GM12878 (cell line): ENCODE measurements at regions not wholly inside any gene's neighbourhood (a gene's known extent, or its start where the extent isn't known, plus 50 kb on each side); places are given as distances from the start of the nearest gene placed in this dataset.

Source experiments
- ATAC-seq: fragments of 200-7000 bp; cut with Tn5 transposase; 3 replicates; pipeline ENCODE4 v1.9.1; 2020; ENCODE audit warnings: mild to moderate bottlenecking, moderate library complexity
- BruUV-seq: library from RNA; stranded (reverse); fragments of 400-500 nt; replicated peaks from 2 replicates; lab custom pipeline; 2021; lab: Mats Ljungman, UMichigan
- CTCF ChIA-PET: fragments of 300-600 bp; sonication (Branson Sonifier 250); formaldehyde crosslinking; extraction: SDS; loops from one replicate; lab custom pipeline; 2021; ENCODE audit warnings: inconsistent platforms; lab: Yijun Ruan, JAX
- POLR2A ChIA-PET: fragments of 350-600 bp; formaldehyde crosslinking; extraction: SDS; loops from one replicate; lab custom pipeline; 2021; ENCODE audit warnings: inconsistent platforms; lab: Charles Lee
- RAD21 ChIA-PET: fragments of 300-600 bp; sonication (Branson Sonifier 250); formaldehyde crosslinking; loops from one replicate; lab custom pipeline; 2023; ENCODE audit warnings: antibody characterized with exemption; ENCODE audit not compliant: unreplicated experiment; lab: Charles Lee
- SMC1A ChIA-PET: fragments of 300-600 bp; sonication (Branson Sonifier 250); formaldehyde crosslinking; loops from one replicate; lab custom pipeline; 2023; ENCODE audit not compliant: unreplicated experiment, uncharacterized antibody; lab: Charles Lee
- DNase-seq: peaks from one replicate; pipeline ENCODE4 v3.0.0-alpha.2; 2011; ENCODE audit warnings: low read depth, low spot score
- FAIRE-seq: peaks from 3 replicates; lab custom pipeline; 2011; peaks lifted over from hg19 to GRCh38; lab: Jason Lieb, UNC
- H2AFZ ChIP-seq: 2 replicates; pipeline ENCODE4 v1.6.0; 2011; ENCODE audit warnings: low read depth, low read length, control low read depth; ENCODE audit not compliant: control insufficient read depth
- H3K27ac ChIP-seq: 2 replicates; pipeline ENCODE4 v1.5.1; 2011; ENCODE audit warnings: control low read depth; ENCODE audit not compliant: control insufficient read depth, insufficient read depth
- H3K27me3 ChIP-seq, 2 experiments: replicated peaks in 1 of 2; 2 replicates each; pipeline versions ENCODE4 v1.6.0 to v1.6.1; 2011; ENCODE audit warnings: low read length in 1 of 2; ENCODE audit not compliant: control insufficient read depth in 2 of 2, insufficient read depth in 2 of 2
- H3K36me3 ChIP-seq, 2 experiments: 2 replicates each; pipeline ENCODE4 v1.5.1; 2011; ENCODE audit warnings: low read length in 1 of 2; ENCODE audit not compliant: control insufficient read depth in 2 of 2, insufficient read depth in 2 of 2
- H3K4me1 ChIP-seq: 2 replicates; pipeline ENCODE4 v1.6.1; 2011; ENCODE audit warnings: mild to moderate bottlenecking, low read length, moderate library complexity, mixed read lengths; ENCODE audit not compliant: control insufficient read depth, insufficient read depth
- H3K4me2 ChIP-seq: 2 replicates; pipeline ENCODE4 v1.6.0; 2011; ENCODE audit warnings: control low read depth; ENCODE audit not compliant: control insufficient read depth, insufficient read depth
- H3K4me3 ChIP-seq: fragments of 200-600 bp; sonication (generic); 2 replicates; pipeline ENCODE4 v1.5.1; 2016
- H3K79me2 ChIP-seq: 2 replicates; pipeline ENCODE4 v1.6.0; 2011; ENCODE audit warnings: low read length; ENCODE audit not compliant: control insufficient read depth, insufficient read depth
- H3K9ac ChIP-seq: 2 replicates; pipeline ENCODE4 v1.8.0; 2011; ENCODE audit warnings: low read length, control low read depth, mixed read lengths; ENCODE audit not compliant: control insufficient read depth, insufficient read depth
- H3K9me3 ChIP-seq: replicated peaks from 3 replicates; pipeline ENCODE4 v1.5.1; 2011; ENCODE audit warnings: mild to moderate bottlenecking, low read length; ENCODE audit not compliant: control insufficient read depth, insufficient read depth
- H4K20me1 ChIP-seq: 2 replicates; pipeline ENCODE4 v1.6.0; 2011; ENCODE audit not compliant: control insufficient read depth, insufficient read depth
- EP300 ChIP-seq, 2 experiments: fragments of 150-350 bp in 1 of 2; IDR thresholded peaks; 2 replicates each; pipeline ENCODE4 v1.6.1; 2011 to 2012; ENCODE audit warnings: low read depth in 2 of 2, low read length in 2 of 2, borderline replicate concordance in 1 of 2, improper control_type of control experiment in 1 of 2, inconsistent platforms in 1 of 2; ENCODE audit not compliant: control insufficient read depth in 1 of 2
- HSF1 ChIP-seq: fragments of 150-350 bp; IDR thresholded peaks from 2 replicates; pipeline ENCODE4 v1.6.1; 2014; ENCODE audit warnings: mild to moderate bottlenecking, low read depth, low read length
- NFYB ChIP-seq: IDR thresholded peaks from 2 replicates; pipeline ENCODE4 v1.6.1; 2011; ENCODE audit warnings: low read depth, mild to moderate bottlenecking, low read length, improper control_type of control experiment, moderate library complexity; ENCODE audit not compliant: insufficient read depth
- POU2F2 ChIP-seq: IDR thresholded peaks from 3 replicates; pipeline ENCODE4 v1.6.1; 2011; ENCODE audit warnings: low read depth, mild to moderate bottlenecking, low read length, borderline replicate concordance
- RAD51 ChIP-seq: fragments of 450-650 bp; IDR thresholded peaks from 2 replicates; pipeline ENCODE4 v1.6.1; 2016; ENCODE audit warnings: moderate library complexity, mild to moderate bottlenecking, inconsistent platforms
- SMAD1 ChIP-seq: fragments of 450-650 bp; IDR thresholded peaks from 2 replicates; pipeline ENCODE4 v1.6.1; 2018; ENCODE audit warnings: mild to moderate bottlenecking, low read depth; ENCODE audit not compliant: partially characterized antibody
- WGBS: methylation state at CpG from one replicate; pipeline ENCODE4 v1.1.6; 2016; ENCODE audit warnings: low lambda C conversion rate; ENCODE audit not compliant: insufficient replicate concordance, insufficient coverage; ENCODE audit errors: missing lambda C conversion rate; 5-methylcytosine and 5-hydroxymethylcytosine counted together
- in situ Hi-C: fragments of 300-500 bp; cut with MboI; formaldehyde crosslinking; loops from 9 replicates; pipeline ENCODE4 v1.14.3; 2018; ENCODE audit warnings: mixed read lengths
- intact Hi-C: fragments of 100-400 bp; cut with micrococcal nuclease; formaldehyde crosslinking; loops from one replicate; pipeline ENCODE4 v1.14.2; 2022; ENCODE audit not compliant: unreplicated experiment

- no peak for TF ChIP-seq EP300 (IDR thresholded peaks at IDR 0.05; ENCODE audit: borderline replicate concordance in 1 of 2, control insufficient read depth in 1 of 2, low read depth in 2 of 2, low read length in 2 of 2)
Measured at GRCh38 chrX:95662200-95662599, 1022.4 kb upstream of the DIAPH2 start (continued).

GRCh38 chrX:95666056-95666455 lies 1018.6 kb upstream of the DIAPH2 start:
- FAIRE-seq (no peak), ATAC-seq (no peak), DNase-seq (no peak)
- in situ Hi-C loops (no loop called here), intact Hi-C loops (no loop called here)
- no peak overlapping the region for H2AFZ ChIP-seq
- BruUV-seq: no TSS peak
- ChIA-PET CTCF (no interaction called here), POLR2A (no interaction called here), SMC1A (no interaction called here), RAD21 (no interaction called here)
- TF ChIP-seq HSF1: no peak
- no peak for TF ChIP-seq RAD51
- TF ChIP-seq SMAD1: no peak
- TF ChIP-seq NFYB: no peak
- no peak for TF ChIP-seq POU2F2
- H3K9me3 ChIP-seq: no peaks in the 10 kb centered on the region
- no peak overlapping the region for H3K4me2 ChIP-seq
- no peaks in the 10 kb centered on the region for H3K36me3 ChIP-seq
- no peak overlapping the region for H3K9ac ChIP-seq
- H3K27me3 ChIP-seq: no peaks in the 10 kb centered on the region
- H3K27ac ChIP-seq: no peak overlapping the region
- H4K20me1 ChIP-seq: no peaks in the 10 kb centered on the region
- H3K79me2 ChIP-seq: no peaks in the 10 kb centered on the region
- 25% methylated on average over 2 of the region's 2 CpGs for WGBS
- H3K4me3 ChIP-seq: no peak overlapping the region
- H3K4me1 ChIP-seq: no peaks in the 10 kb centered on the region
